GM10248 (cell line): ENCODE measurements at regions not wholly inside any gene's neighbourhood (a gene's known extent, or its start where the extent isn't known, plus 50 kb on each side); places are given as distances from the start of the nearest gene placed in this dataset.
"Not testable (repeated sequence)": the region's sequence is repeated elsewhere in the genome, so short reads cannot be mapped to it uniquely, and the experiment has no call there.

Experiments
- CTCF ChIA-PET: fragments of 300-600 bp; sonication (Branson Sonifier 250); formaldehyde crosslinking; extraction: SDS; loops from one replicate; lab custom pipeline; 2021; ENCODE audit warnings: antibody characterized with exemption; lab: Yijun Ruan, JAX
- POLR2A ChIA-PET: fragments of 350-650 bp; sonication (Branson Sonifier 250); formaldehyde crosslinking; extraction: SDS; loops from one replicate; lab custom pipeline; 2020; ENCODE audit warnings: antibody characterized with exemption; lab: Yijun Ruan, JAX
- DNase-seq: peaks from one replicate; pipeline ENCODE4 v3.0.0; 2012; ENCODE audit errors: extremely low spot score
- CTCF ChIP-seq: IDR thresholded peaks from 2 replicates; pipeline ENCODE4 v1.5.1; 2012; ENCODE audit warnings: mild to moderate bottlenecking, low read depth; ENCODE audit errors: extremely low read depth, missing control alignments, control extremely low read depth

- CTCF ChIA-PET, POLR2A ChIA-PET, DNase-seq: not testable (repeated sequence)
Measured at GRCh38 chr2:87193336-87193735, 171.7 kb upstream of the PLGLB1 start.

- CTCF ChIA-PET, POLR2A ChIA-PET, DNase-seq: not testable (repeated sequence)
Measured at GRCh38 chr2:87194254-87194999, 172.8 kb upstream of the PLGLB1 start.

- CTCF ChIA-PET, DNase-seq, POLR2A ChIA-PET: not testable (repeated sequence)
Measured at GRCh38 chr2:87196720-87197388, 175.2 kb upstream of the PLGLB1 start.

- DNase-seq, POLR2A ChIA-PET: not testable (repeated sequence)
Measured at GRCh38 chr2:87198422-87198821, 176.8 kb upstream of the PLGLB1 start.

GRCh38 chr2:87199228-87199627 lies 177.6 kb upstream of the PLGLB1 start:
- DNase-seq, POLR2A ChIA-PET, CTCF ChIA-PET: not testable (repeated sequence)

More at GRCh38 chr2:87198422-87198821, 176.8 kb upstream of the PLGLB1 start:
- CTCF ChIA-PET, result not testable (repeated sequence)

- POLR2A ChIA-PET, CTCF ChIA-PET, DNase-seq: not testable (repeated sequence)
Measured at GRCh38 chr2:87204569-87205147, 183.0 kb upstream of the PLGLB1 start.

- POLR2A ChIA-PET, DNase-seq, CTCF ChIA-PET: not testable (repeated sequence)
Measured at GRCh38 chr2:87212938-87213337, 191.3 kb upstream of the PLGLB1 start.

- CTCF ChIA-PET, DNase-seq, POLR2A ChIA-PET: not testable (repeated sequence)
Measured at GRCh38 chr2:87217005-87217404, 195.4 kb upstream of the PLGLB1 start.

GRCh38 chr2:87217741-87218410 lies 196.2 kb upstream of the PLGLB1 start:
- DNase-seq, POLR2A ChIA-PET, CTCF ChIA-PET: not testable (repeated sequence)
- peak; percentile 13 for TF ChIP-seq CTCF

- DNase-seq, CTCF ChIA-PET, POLR2A ChIA-PET: not testable (repeated sequence)
Measured at GRCh38 chr2:87220651-87221050, 199.0 kb upstream of the PLGLB1 start.

GRCh38 chr2:87222131-87222530 lies 200.5 kb upstream of the PLGLB1 start:
- POLR2A ChIA-PET, CTCF ChIA-PET, DNase-seq: not testable (repeated sequence)

- CTCF ChIA-PET, POLR2A ChIA-PET, DNase-seq: not testable (repeated sequence)
Measured at GRCh38 chr2:87223873-87224272, 202.2 kb upstream of the PLGLB1 start.

GRCh38 chr2:87229091-87229689 lies 207.5 kb upstream of the PLGLB1 start:
- POLR2A ChIA-PET, CTCF ChIA-PET, DNase-seq: not testable (repeated sequence)

- DNase-seq, POLR2A ChIA-PET, CTCF ChIA-PET: not testable (repeated sequence)
Measured at GRCh38 chr2:87229964-87230363, 208.3 kb upstream of the PLGLB1 start.

GRCh38 chr2:87235333-87235981 lies 213.8 kb upstream of the PLGLB1 start:
- POLR2A ChIA-PET, DNase-seq, CTCF ChIA-PET: not testable (repeated sequence)
